ENCODE measurements at regions not wholly inside any gene's neighbourhood (a gene's known extent, or its start where the extent isn't known, plus 50 kb on each side); places are given as distances from the start of the nearest gene placed in this dataset.
"Not testable (repeated sequence)": the region's sequence is repeated elsewhere in the genome, so short reads cannot be mapped to it uniquely, and the experiment has no call there.

GRCh38 chr10:4276151-4276550 lies 491.1 kb upstream of the KLF6 start:
- H3K4me1 ChIP-seq: peaks cover 7 to 11% of the 10 kb centered on the region in 2 donors
- no peak for DNase-seq
- TF ChIP-seq CTCF (IDR thresholded peaks at IDR 0.05): no peak
- no peak overlapping the region for H3K27ac ChIP-seq
- intact Hi-C loops (cut with DNase I): no loop called here
- no peaks in the 10 kb centered on the region for H3K36me3 ChIP-seq
- no peaks in the 10 kb centered on the region for H3K9me3 ChIP-seq
- H3K4me3 ChIP-seq: no peak overlapping the region
- no peaks in the 10 kb centered on the region for H3K27me3 ChIP-seq
- ATAC-seq: no peak

- H3K9me3 ChIP-seq; H3K36me3 ChIP-seq; intact Hi-C loops (cut with DNase I); ATAC-seq; H3K27me3 ChIP-seq; H3K4me3 ChIP-seq; DNase-seq; H3K27ac ChIP-seq: not testable (repeated sequence)
- peaks cover 3 to 13% of the 10 kb centered on the region in 2 donors for H3K4me1 ChIP-seq
These were observed 489.7 kb upstream of the KLF6 start for GRCh38 chr10:4274671-4275070.

- Histone ChIP-seq H3K27ac (no peak overlapping the region), H3K4me1 (peaks cover 4 to 25% of the 10 kb centered on the region in 2 donors), H3K36me3 (no peaks in the 10 kb centered on the region), H3K9me3 (no peaks in the 10 kb centered on the region), H3K4me3 (no peak overlapping the region), H3K27me3 (no peaks in the 10 kb centered on the region)
- no peak for DNase-seq
- TF ChIP-seq CTCF (IDR thresholded peaks at IDR 0.05): no peak
- no peak for ATAC-seq
- intact Hi-C loops (cut with DNase I): no loop called here
These were observed 486.2 kb upstream of the KLF6 start for GRCh38 chr10:4271193-4271592.

GRCh38 chr10:4270116-4270515 lies 485.1 kb upstream of the KLF6 start:
- H3K4me1 ChIP-seq: peaks cover 4 to 31% of the 10 kb centered on the region in 2 donors
- H3K27ac ChIP-seq: no peak overlapping the region
- ATAC-seq (peak; percentile 62), DNase-seq (no peak)
- no peaks in the 10 kb centered on the region for H3K27me3 ChIP-seq
- H3K36me3 ChIP-seq: no peaks in the 10 kb centered on the region
- no peak overlapping the region for H3K4me3 ChIP-seq
- no peak for TF ChIP-seq CTCF (IDR thresholded peaks at IDR 0.05)
- no peaks in the 10 kb centered on the region for H3K9me3 ChIP-seq
- intact Hi-C loops (cut with DNase I): no loop called here

GRCh38 chr10:4268490-4268889 lies 483.5 kb upstream of the KLF6 start:
- H3K27me3 ChIP-seq; H3K9me3 ChIP-seq; H3K27ac ChIP-seq; ATAC-seq; DNase-seq; H3K4me3 ChIP-seq; intact Hi-C loops (cut with DNase I); H3K36me3 ChIP-seq: not testable (repeated sequence)
- peaks cover 4 to 31% of the 10 kb centered on the region in 2 donors for H3K4me1 ChIP-seq

- Histone ChIP-seq H3K27ac (no peak overlapping the region), H3K27me3 (no peaks in the 10 kb centered on the region), H3K4me3 (no peak overlapping the region), H3K9me3 (no peaks in the 10 kb centered on the region), H3K36me3 (no peaks in the 10 kb centered on the region), H3K4me1 (peaks cover 4 to 31% of the 10 kb centered on the region in 2 donors)
- intact Hi-C loops (cut with DNase I): no loop called here
- DNase-seq (no peak), ATAC-seq (no peak)
- no peak for TF ChIP-seq CTCF (IDR thresholded peaks at IDR 0.05)
These were observed 482.2 kb upstream of the KLF6 start for GRCh38 chr10:4267086-4267773.

Measured in left lung (tissue), 4 donors.